Keratinocyte (primary cell): ENCODE measurements at regions not wholly inside any gene's neighbourhood (a gene's known extent, or its start where the extent isn't known, plus 50 kb on each side); places are given as distances from the start of the nearest gene placed in this dataset.

Experiments used
- EZH2 ChIP-seq: IDR thresholded peaks from one replicate; pipeline ENCODE4 v1.6.1; 2012; ENCODE audit warnings: inconsistent platforms, mild to moderate bottlenecking, low read length, moderate library complexity
- TF ChIP-seq, protein P1 (sequence below), 3 experiments: IDR thresholded peaks in 1 of 3; conservative IDR thresholded peaks in 1 of 3; optimal IDR thresholded peaks in 1 of 3; 2 replicates in 2 of 3; 3 replicates in 1 of 3; pipeline versions ENCODE3 to v1.5.1; 2011; ENCODE audit warnings: low read length in 3 of 3, mild to moderate bottlenecking in 3 of 3, moderate library complexity in 2 of 3, control low read depth in 1 of 3, inconsistent platforms in 1 of 3; ENCODE audit not compliant: insufficient read depth in 2 of 3; ENCODE audit errors: extremely low read depth in 1 of 3

DNA sequence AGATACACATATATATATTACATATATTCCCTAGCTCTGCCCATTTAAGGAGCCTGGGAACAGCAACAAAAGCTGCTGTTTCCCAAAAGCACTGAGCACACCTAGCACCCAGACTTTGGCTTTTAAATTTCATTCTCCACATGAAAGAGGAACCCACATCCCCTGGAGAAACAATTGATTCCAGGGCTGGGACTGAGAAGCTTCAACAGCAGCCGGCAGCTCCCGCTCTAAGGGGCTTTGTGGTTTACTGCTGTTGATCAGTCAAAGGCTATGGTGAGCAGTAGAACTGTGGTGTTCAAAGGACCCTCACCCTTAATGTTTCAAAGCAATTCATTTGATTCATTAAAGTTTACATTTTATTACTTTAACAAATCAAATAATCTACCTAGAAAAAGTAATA, 83.3 kb upstream of the SLC66A3 start:
- TF ChIP-seq, protein P1, sequence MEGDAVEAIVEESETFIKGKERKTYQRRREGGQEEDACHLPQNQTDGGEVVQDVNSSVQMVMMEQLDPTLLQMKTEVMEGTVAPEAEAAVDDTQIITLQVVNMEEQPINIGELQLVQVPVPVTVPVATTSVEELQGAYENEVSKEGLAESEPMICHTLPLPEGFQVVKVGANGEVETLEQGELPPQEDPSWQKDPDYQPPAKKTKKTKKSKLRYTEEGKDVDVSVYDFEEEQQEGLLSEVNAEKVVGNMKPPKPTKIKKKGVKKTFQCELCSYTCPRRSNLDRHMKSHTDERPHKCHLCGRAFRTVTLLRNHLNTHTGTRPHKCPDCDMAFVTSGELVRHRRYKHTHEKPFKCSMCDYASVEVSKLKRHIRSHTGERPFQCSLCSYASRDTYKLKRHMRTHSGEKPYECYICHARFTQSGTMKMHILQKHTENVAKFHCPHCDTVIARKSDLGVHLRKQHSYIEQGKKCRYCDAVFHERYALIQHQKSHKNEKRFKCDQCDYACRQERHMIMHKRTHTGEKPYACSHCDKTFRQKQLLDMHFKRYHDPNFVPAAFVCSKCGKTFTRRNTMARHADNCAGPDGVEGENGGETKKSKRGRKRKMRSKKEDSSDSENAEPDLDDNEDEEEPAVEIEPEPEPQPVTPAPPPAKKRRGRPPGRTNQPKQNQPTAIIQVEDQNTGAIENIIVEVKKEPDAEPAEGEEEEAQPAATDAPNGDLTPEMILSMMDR (optimal IDR thresholded peaks at IDR 0.05 in 1 of 3, IDR thresholded peaks at IDR 0.05 in 1 of 3, conservative IDR thresholded peaks at IDR 0.05 in 1 of 3; ENCODE audit: extremely low read depth in 1 of 3, insufficient read depth in 2 of 3, low read length in 3 of 3), result no peak
- no peak for TF ChIP-seq EZH2
